ENCODE measurements at regions not wholly inside any gene's neighbourhood (a gene's known extent, or its start where the extent isn't known, plus 50 kb on each side); places are given as distances from the start of the nearest gene placed in this dataset.

DNA sequence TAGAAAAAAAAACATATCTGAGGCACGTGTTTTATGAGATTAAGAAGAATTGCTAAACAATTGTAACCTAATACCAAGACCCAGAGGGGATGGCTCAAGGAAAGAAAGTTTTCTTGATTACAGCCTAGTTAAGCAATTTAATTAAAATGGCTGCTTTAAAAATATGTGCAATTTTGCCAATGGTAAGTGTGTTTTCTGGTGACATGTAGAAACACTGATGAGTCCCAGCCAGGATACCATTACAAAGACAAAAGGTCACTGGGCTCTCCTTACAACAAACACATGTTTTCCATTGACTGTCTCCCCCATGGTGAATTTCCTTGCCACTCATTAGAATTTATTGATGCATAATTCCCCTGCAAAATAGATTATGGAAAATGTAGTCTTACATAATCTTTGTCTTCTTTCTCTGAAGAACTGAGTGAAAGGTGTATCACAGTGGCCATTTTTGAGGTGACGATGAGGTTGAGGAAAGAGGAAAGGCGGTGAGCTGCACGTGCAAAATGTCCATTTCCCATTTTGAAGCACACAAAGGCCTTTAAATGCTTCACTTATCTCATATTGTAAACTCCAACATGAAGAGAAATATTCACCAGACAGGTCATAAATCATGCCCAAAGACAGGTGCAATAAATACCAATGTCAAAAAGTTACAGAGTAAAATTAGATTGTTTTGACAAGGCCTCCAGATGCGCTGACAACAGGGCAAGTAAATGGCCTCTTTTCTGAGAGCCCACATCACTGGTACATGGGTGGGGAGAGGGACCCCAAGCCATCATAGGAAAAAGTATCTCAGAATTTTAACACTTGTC, 696.9 kb downstream of the KCNJ2 start:
- TF ChIP-seq, protein P1, sequence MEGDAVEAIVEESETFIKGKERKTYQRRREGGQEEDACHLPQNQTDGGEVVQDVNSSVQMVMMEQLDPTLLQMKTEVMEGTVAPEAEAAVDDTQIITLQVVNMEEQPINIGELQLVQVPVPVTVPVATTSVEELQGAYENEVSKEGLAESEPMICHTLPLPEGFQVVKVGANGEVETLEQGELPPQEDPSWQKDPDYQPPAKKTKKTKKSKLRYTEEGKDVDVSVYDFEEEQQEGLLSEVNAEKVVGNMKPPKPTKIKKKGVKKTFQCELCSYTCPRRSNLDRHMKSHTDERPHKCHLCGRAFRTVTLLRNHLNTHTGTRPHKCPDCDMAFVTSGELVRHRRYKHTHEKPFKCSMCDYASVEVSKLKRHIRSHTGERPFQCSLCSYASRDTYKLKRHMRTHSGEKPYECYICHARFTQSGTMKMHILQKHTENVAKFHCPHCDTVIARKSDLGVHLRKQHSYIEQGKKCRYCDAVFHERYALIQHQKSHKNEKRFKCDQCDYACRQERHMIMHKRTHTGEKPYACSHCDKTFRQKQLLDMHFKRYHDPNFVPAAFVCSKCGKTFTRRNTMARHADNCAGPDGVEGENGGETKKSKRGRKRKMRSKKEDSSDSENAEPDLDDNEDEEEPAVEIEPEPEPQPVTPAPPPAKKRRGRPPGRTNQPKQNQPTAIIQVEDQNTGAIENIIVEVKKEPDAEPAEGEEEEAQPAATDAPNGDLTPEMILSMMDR (IDR thresholded peaks at IDR 0.05; ENCODE audit: extremely low read depth in 1 of 2, insufficient read depth in 1 of 2, low read depth in 1 of 2, low read length in 2 of 2): no peak
- TF ChIP-seq, protein P2, sequence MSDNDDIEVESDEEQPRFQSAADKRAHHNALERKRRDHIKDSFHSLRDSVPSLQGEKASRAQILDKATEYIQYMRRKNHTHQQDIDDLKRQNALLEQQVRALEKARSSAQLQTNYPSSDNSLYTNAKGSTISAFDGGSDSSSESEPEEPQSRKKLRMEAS (IDR thresholded peaks at IDR 0.05; ENCODE audit: insufficient read depth, insufficient read length): no peak
- TF ChIP-seq POLR2A (IDR thresholded peaks at IDR 0.05; ENCODE audit: low read depth, low read length): no peak

Data from endothelial cell of umbilical vein (primary cell).